Astrocyte (in vitro differentiated cells and primary cell): ENCODE measurements at regions not wholly inside any gene's neighbourhood (a gene's known extent, or its start where the extent isn't known, plus 50 kb on each side); places are given as distances from the start of the nearest gene placed in this dataset.

Source experiments
- DNase-seq: peaks from one replicate; pipeline ENCODE4 v3.0.0-alpha.2; 2010; ENCODE audit warnings: low read depth
- FAIRE-seq: peaks from 2 replicates; lab custom pipeline; 2011; peaks lifted over from hg19 to GRCh38; lab: Jason Lieb, UNC
- H2AFZ ChIP-seq: 2 replicates; pipeline ENCODE4 v1.6.0; 2012; ENCODE audit warnings: low read depth, low read length, inconsistent platforms
- H3K27ac ChIP-seq: 2 replicates; pipeline ENCODE4 v1.5.1; 2011; ENCODE audit warnings: low read depth, low read length, inconsistent platforms
- H3K27me3 ChIP-seq: 2 replicates; pipeline ENCODE4 v1.6.0; 2011; ENCODE audit warnings: low read length, inconsistent platforms; ENCODE audit not compliant: insufficient read depth
- H3K36me3 ChIP-seq: 2 replicates; pipeline ENCODE4 v1.5.1; 2011; ENCODE audit warnings: low read length, inconsistent platforms; ENCODE audit not compliant: insufficient read depth
- H3K4me1 ChIP-seq: 2 replicates; pipeline ENCODE4 v1.5.1; 2011; ENCODE audit warnings: low read length, inconsistent platforms; ENCODE audit not compliant: insufficient read depth
- H3K4me2 ChIP-seq: 2 replicates; pipeline ENCODE4 v1.6.0; 2012; ENCODE audit warnings: low read length, inconsistent platforms
- H3K4me3 ChIP-seq: 2 replicates; pipeline ENCODE4 v1.5.1; 2011; ENCODE audit warnings: low read depth, mild to moderate bottlenecking, low read length, inconsistent platforms; ENCODE audit not compliant: insufficient read depth
- H3K79me2 ChIP-seq: 2 replicates; pipeline ENCODE4 v1.6.0; 2012; ENCODE audit warnings: mild to moderate bottlenecking, low read length, inconsistent platforms; ENCODE audit not compliant: insufficient read depth
- H3K9ac ChIP-seq: 2 replicates; pipeline ENCODE4 v1.6.0; 2012; ENCODE audit warnings: mild to moderate bottlenecking, low read length, inconsistent platforms
- H3K9me3 ChIP-seq: 2 replicates; pipeline ENCODE4 v1.5.1; 2012; ENCODE audit warnings: low read depth, mild to moderate bottlenecking, low read length, inconsistent platforms; ENCODE audit not compliant: insufficient read depth
- H4K20me1 ChIP-seq: 2 replicates; pipeline ENCODE4 v1.6.0; 2012; ENCODE audit warnings: low read length, inconsistent platforms; ENCODE audit not compliant: insufficient read depth
- H3K27ac Mint-ChIP-seq: one replicate; pipeline ENCODE4 v1.8.0; 2021; ENCODE audit warnings: mild to moderate bottlenecking, mixed read lengths; ENCODE audit not compliant: unreplicated experiment
- H3K27me3 Mint-ChIP-seq: one replicate; pipeline ENCODE4 v1.8.0; 2021; ENCODE audit warnings: low read depth, mixed read lengths; ENCODE audit not compliant: unreplicated experiment
- H3K36me3 Mint-ChIP-seq: one replicate; pipeline ENCODE4 v1.8.0; 2021; ENCODE audit warnings: low read depth, mixed read lengths; ENCODE audit not compliant: unreplicated experiment
- H3K4me1 Mint-ChIP-seq: one replicate; pipeline ENCODE4 v1.8.0; 2021; ENCODE audit warnings: low read depth, mixed read lengths; ENCODE audit not compliant: unreplicated experiment
- H3K4me3 Mint-ChIP-seq: one replicate; pipeline ENCODE4 v1.8.0; 2021; ENCODE audit warnings: mild to moderate bottlenecking, moderate library complexity, mixed read lengths; ENCODE audit not compliant: unreplicated experiment
- H3K9me3 Mint-ChIP-seq: one replicate; pipeline ENCODE4 v1.8.0; 2021; ENCODE audit warnings: mild to moderate bottlenecking, mixed read lengths; ENCODE audit not compliant: unreplicated experiment
- EZH2 ChIP-seq: IDR thresholded peaks from 2 replicates; pipeline ENCODE4 v1.6.1; 2012; ENCODE audit warnings: mild to moderate bottlenecking, low read length, inconsistent platforms; ENCODE audit not compliant: insufficient read depth
- TF ChIP-seq, protein P1 (sequence below): IDR thresholded peaks from 2 replicates; pipeline ENCODE4 v1.5.1; 2011; ENCODE audit warnings: low read depth, mild to moderate bottlenecking, inconsistent platforms, low read length, moderate library complexity; ENCODE audit not compliant: insufficient read depth

GRCh38 chr15:58309963-58310928 lies 121.5 kb upstream of the LIPC start:
- Mint-ChIP-seq H3K36me3 (peaks cover 4% of the 10 kb centered on the region), H3K4me3 (no peak overlapping the region), H3K9me3 (peaks cover 2% of the 10 kb centered on the region), H3K27me3 (no peaks in the 10 kb centered on the region), H3K4me1 (peaks cover 20% of the 10 kb centered on the region), H3K27ac (no peak overlapping the region)
- TF ChIP-seq EZH2: no peak
- TF ChIP-seq, protein P1, sequence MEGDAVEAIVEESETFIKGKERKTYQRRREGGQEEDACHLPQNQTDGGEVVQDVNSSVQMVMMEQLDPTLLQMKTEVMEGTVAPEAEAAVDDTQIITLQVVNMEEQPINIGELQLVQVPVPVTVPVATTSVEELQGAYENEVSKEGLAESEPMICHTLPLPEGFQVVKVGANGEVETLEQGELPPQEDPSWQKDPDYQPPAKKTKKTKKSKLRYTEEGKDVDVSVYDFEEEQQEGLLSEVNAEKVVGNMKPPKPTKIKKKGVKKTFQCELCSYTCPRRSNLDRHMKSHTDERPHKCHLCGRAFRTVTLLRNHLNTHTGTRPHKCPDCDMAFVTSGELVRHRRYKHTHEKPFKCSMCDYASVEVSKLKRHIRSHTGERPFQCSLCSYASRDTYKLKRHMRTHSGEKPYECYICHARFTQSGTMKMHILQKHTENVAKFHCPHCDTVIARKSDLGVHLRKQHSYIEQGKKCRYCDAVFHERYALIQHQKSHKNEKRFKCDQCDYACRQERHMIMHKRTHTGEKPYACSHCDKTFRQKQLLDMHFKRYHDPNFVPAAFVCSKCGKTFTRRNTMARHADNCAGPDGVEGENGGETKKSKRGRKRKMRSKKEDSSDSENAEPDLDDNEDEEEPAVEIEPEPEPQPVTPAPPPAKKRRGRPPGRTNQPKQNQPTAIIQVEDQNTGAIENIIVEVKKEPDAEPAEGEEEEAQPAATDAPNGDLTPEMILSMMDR: no peak
- no peak for FAIRE-seq
- no peak for DNase-seq
- Histone ChIP-seq H3K27me3 (no peaks in the 10 kb centered on the region), H4K20me1 (no peaks in the 10 kb centered on the region), H3K9ac (no peak overlapping the region), H3K79me2 (no peaks in the 10 kb centered on the region), H3K4me1 (peaks cover 18% of the 10 kb centered on the region), H3K9me3 (no peaks in the 10 kb centered on the region), H3K36me3 (no peaks in the 10 kb centered on the region), H3K4me2 (no peak overlapping the region), H3K4me3 (no peak overlapping the region), H2AFZ (no peak overlapping the region), H3K27ac (no peak overlapping the region)

DNA sequence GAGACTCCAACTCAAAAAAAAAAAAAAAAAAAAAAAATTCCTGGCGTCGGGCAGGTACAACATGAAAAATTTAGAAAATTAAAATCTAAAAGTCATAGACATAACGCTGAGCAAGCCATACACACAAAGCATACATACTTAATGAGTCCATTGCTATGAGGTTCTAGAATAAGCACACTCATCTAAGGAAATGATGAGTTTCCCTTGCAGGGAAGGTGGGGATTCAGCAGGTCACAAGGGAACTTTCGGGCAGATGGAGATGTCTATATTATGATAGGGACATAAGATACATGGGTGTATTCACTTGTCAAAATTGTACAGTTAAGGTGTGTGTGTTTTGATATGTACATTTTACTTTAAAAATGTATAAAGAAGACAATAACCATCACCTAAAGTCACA lies 120.2 kb upstream of the LIPC start:
- Mint-ChIP-seq H3K36me3 (peaks cover 4% of the 10 kb centered on the region), H3K4me1 (peaks cover 15% of the 10 kb centered on the region), H3K9me3 (peaks cover 2% of the 10 kb centered on the region), H3K27ac (no peak overlapping the region), H3K27me3 (no peaks in the 10 kb centered on the region), H3K4me3 (no peak overlapping the region)
- FAIRE-seq (no peak), DNase-seq (no peak)
- H4K20me1 ChIP-seq: no peaks in the 10 kb centered on the region
- H3K27me3 ChIP-seq: no peaks in the 10 kb centered on the region
- H3K27ac ChIP-seq: no peak overlapping the region
- TF ChIP-seq, protein P1: no peak
- TF ChIP-seq EZH2: no peak
- peaks cover 16% of the 10 kb centered on the region for H3K4me1 ChIP-seq
- H2AFZ ChIP-seq: no peak overlapping the region
- H3K36me3 ChIP-seq: no peaks in the 10 kb centered on the region
- H3K9ac ChIP-seq: no peak overlapping the region
- H3K4me3 ChIP-seq: no peak overlapping the region
- no peak overlapping the region for H3K4me2 ChIP-seq
- no peaks in the 10 kb centered on the region for H3K79me2 ChIP-seq
- H3K9me3 ChIP-seq: no peaks in the 10 kb centered on the region

DNA sequence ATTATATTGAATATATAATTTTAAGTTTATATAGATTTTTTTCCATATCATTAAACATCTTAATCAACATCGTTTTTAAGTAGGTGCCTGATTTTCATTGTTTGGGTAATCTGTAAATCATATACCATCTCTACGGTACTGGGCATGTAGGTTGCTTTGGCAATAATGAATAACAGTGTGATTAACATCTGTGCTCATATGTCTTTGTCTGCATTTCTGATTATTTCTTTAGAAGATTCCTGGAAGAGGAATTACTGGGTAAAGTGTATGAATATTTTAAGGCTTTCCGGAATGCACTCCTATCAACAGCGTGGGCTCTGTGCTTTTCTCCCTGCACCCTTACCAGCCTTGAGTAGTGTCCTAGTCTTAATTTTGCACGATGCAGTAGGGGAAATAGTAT lies 119.8 kb upstream of the LIPC start:
- Mint-ChIP-seq H3K27me3 (no peaks in the 10 kb centered on the region), H3K4me3 (no peak overlapping the region), H3K36me3 (peaks cover 4% of the 10 kb centered on the region), H3K27ac (no peak overlapping the region), H3K9me3 (peaks cover 2% of the 10 kb centered on the region), H3K4me1 (peaks cover 11% of the 10 kb centered on the region)
- Histone ChIP-seq H3K4me3 (no peak overlapping the region), H4K20me1 (no peaks in the 10 kb centered on the region), H3K27ac (no peak overlapping the region), H3K9ac (no peak overlapping the region), H3K79me2 (no peaks in the 10 kb centered on the region), H3K9me3 (no peaks in the 10 kb centered on the region), H3K4me2 (no peak overlapping the region), H3K36me3 (no peaks in the 10 kb centered on the region), H2AFZ (no peak overlapping the region), H3K4me1 (peaks cover 11% of the 10 kb centered on the region), H3K27me3 (no peaks in the 10 kb centered on the region)
- DNase-seq (no peak), FAIRE-seq (no peak)
- no peak for TF ChIP-seq EZH2
- TF ChIP-seq, protein P1: no peak
